ENCODE measurements at regions not wholly inside any gene's neighbourhood (a gene's known extent, or its start where the extent isn't known, plus 50 kb on each side); places are given as distances from the start of the nearest gene placed in this dataset.

DNA sequence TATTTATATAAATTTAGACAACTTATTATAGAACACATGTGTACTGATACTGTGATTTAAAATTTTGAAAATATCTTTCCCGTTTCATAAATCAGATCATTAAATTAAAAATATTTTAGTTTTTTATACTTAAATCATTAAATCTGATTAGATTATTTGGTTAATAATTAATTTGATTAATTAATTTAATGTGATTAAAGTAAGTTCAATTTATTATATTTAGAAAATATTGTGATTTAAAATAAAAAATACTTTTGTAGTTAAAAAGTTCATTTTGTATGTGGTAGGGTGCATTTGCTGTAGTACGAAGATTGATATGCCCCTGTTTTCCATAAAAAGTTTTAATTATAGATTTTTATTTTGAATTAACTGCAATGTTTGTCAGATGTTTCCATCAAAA, 1323.4 kb downstream of the RAPGEF2 start:
- Histone ChIP-seq H4K8ac (ENCODE audit: extremely low read depth, insufficient read depth, low read length) (no peak overlapping the region), H3K36me3 (ENCODE audit: control insufficient read depth in 2 of 4, insufficient read depth in 4 of 4, low read length in 3 of 4) (no peaks in the 10 kb centered on the region), H4K5ac (ENCODE audit: insufficient read length, low read depth, low read length) (no peak overlapping the region), H3K9ac (replicated peaks in 1 of 4; ENCODE audit: extremely low read depth in 1 of 4, low read depth in 3 of 4, low read length in 3 of 4) (no peak overlapping the region), H3K18ac (ENCODE audit: extremely low read depth, low read length) (no peak overlapping the region), H3K23me2 (ENCODE audit: low read depth, low read length) (no peaks in the 10 kb centered on the region), H2BK5ac (ENCODE audit: low read depth, low read length) (no peak overlapping the region), H4K20me1 (replicated peaks in 1 of 2; ENCODE audit: control insufficient read depth in 1 of 2, insufficient read depth in 2 of 2, low read length in 2 of 2) (no peaks in the 10 kb centered on the region), H3K4me3 (ENCODE audit: extremely low read depth in 1 of 4, insufficient read depth in 2 of 4, low read depth in 3 of 4, low read length in 4 of 4) (no peak overlapping the region), H3K4me1 (replicated peaks in 1 of 4; ENCODE audit: control insufficient read depth in 3 of 4, insufficient read depth in 4 of 4, low read length in 3 of 4) (no peaks in the 10 kb centered on the region), H4K91ac (replicated peaks; ENCODE audit: insufficient read length, low read length) (no peak overlapping the region), H3K79me1 (ENCODE audit: low read depth, low read length) (no peaks in the 10 kb centered on the region), H2BK12ac (ENCODE audit: low read depth, low read length) (no peak overlapping the region), H3K27ac (ENCODE audit: low read depth, low read length) (no peak overlapping the region), H3K27me3 (replicated peaks in 1 of 4; ENCODE audit: control insufficient read depth in 3 of 4, extremely low read depth in 1 of 4, insufficient read depth in 3 of 4, low read length in 3 of 4) (peaks cover 0 to 1% (median 0%) of the 10 kb centered on the region in 4 experiments; a peak in 1 of 7 replicates), H3K56ac (replicated peaks; ENCODE audit: insufficient read length, low read depth, low read length) (no peak overlapping the region), H2BK120ac (replicated peaks; ENCODE audit: low read depth, low read length) (no peak overlapping the region), H3K79me2 (ENCODE audit: control insufficient read depth in 1 of 2, insufficient read depth in 2 of 2, low read length in 2 of 2) (no peaks in the 10 kb centered on the region), H2AFZ (ENCODE audit: low read length) (no peak overlapping the region), H3K14ac (ENCODE audit: insufficient read length) (no peak overlapping the region), H2BK20ac (ENCODE audit: low read length) (no peak overlapping the region), H2BK15ac (ENCODE audit: low read length) (no peak overlapping the region), H3K4me2 (ENCODE audit: insufficient read depth in 1 of 2, low read depth in 2 of 2, low read length in 2 of 2) (no peak overlapping the region), H3K4ac (replicated peaks; ENCODE audit: insufficient read length, low read depth, low read length) (no peak overlapping the region), H2AK5ac (ENCODE audit: low read depth, low read length) (no peak overlapping the region), H3K9me3 (ENCODE audit: insufficient read depth in 2 of 2, low read depth in 1 of 2, low read length in 1 of 2) (no peaks in the 10 kb centered on the region), H3K23ac (ENCODE audit: insufficient read length) (no peak overlapping the region)
- FAIRE-seq (no peak), DNase-seq (ENCODE audit: low read depth in 1 of 2, low spot score in 2 of 2) (no peak)
- ChIA-PET CTCF (ENCODE audit: partially characterized antibody) (no interaction called here), POLR2A (ENCODE audit: partially characterized antibody) (no interaction called here)
- 96% methylated on average over 2 of the region's 2 CpGs; no CpG with 5 or more reads in 1 of the 2 experiments for WGBS, 2 experiments (ENCODE audit: extremely low coverage in 1 of 2, insufficient coverage in 1 of 2, insufficient read length in 1 of 2, insufficient replicate concordance in 2 of 2, low coverage in 1 of 2, low lambda C conversion rate in 2 of 2, missing lambda C conversion rate in 1 of 2)
- TF ChIP-seq BCL11A (IDR thresholded peaks at IDR 0.05; ENCODE audit: low read depth in 2 of 2, low read length in 2 of 2) (no peak), SP1 (IDR thresholded peaks at IDR 0.05; ENCODE audit: low read depth, low read length) (no peak), SRF (IDR thresholded peaks at IDR 0.05; ENCODE audit: low read depth, low read length) (no peak), TCF12 (IDR thresholded peaks at IDR 0.05; ENCODE audit: low read depth, low read length) (no peak)

Measured in H1 (cell line).